GM19452 (cell line): ENCODE measurements at regions not wholly inside any gene's neighbourhood (a gene's known extent, or its start where the extent isn't known, plus 50 kb on each side); places are given as distances from the start of the nearest gene placed in this dataset.

Source experiments
- ATAC-seq: cut with Tn5 transposase; IDR thresholded peaks from one replicate; pipeline ENCODE4 v1.9.1; 2021; ENCODE audit not compliant: unreplicated experiment

DNA sequence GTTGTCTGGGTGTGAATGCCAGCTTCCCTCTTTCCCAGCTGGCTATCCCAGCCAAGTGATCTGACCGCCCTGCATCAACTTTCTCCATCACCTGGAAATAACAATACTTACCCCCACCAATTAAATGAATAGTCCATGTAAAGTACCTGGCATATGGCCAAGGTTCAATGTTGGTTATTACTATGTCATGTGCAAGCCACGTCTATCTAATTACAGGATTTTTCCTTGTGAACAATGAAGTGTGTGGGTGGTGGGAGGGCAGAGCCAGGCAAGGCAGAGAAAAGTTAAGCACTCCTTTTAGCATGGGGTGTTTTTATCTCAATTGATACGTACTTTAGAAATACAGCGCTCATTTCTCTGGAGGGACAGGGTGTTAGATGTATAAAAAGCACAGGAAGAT, 121.1 kb downstream of the NHLRC3 start:
- ATAC-seq: no peak

DNA sequence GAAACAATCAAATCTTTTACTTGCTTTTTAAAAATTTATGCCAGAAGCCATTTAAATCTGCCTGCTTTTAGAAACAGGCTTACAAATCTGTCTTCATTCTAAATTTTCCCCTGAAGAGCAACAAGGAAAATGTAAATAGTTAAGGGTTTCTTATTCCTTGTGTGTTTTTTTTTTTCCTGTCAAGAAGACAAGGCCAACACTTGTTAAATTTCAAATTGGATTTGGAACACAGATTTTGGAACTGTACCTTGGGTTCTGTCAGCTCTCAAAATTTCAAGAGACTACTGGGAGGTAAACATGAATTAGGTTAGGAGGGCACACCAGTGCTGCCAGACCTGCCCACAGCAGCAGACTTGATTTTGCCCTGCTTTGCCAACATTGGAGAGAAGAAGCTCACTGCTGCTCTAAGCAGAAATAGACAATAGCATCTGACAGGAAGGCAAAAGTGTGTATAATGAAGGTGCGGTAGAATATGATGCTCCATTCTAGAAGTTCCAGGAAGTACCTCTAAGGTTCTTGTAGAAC, 121.7 kb downstream of the NHLRC3 start:
- ATAC-seq: no peak

DNA sequence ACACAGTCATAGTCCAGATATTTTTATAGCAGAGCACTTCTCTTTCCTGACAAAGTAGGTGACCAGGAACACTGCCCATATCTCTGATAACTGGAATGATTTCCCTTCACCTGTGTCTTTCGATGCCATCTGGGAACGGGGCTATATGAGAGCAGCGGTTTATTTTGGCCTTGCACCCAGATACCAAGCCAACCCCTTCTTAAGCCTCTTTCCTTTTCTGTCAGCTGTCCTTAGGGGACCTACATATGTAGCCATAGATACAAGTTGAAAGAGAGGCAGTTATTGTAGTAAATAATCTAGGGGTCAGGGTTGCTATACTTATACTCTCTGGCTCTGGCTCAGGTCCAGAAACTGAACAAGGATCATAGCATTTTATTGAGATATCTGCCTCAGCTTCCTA, 128.8 kb downstream of the NHLRC3 start:
- no peak for ATAC-seq

DNA sequence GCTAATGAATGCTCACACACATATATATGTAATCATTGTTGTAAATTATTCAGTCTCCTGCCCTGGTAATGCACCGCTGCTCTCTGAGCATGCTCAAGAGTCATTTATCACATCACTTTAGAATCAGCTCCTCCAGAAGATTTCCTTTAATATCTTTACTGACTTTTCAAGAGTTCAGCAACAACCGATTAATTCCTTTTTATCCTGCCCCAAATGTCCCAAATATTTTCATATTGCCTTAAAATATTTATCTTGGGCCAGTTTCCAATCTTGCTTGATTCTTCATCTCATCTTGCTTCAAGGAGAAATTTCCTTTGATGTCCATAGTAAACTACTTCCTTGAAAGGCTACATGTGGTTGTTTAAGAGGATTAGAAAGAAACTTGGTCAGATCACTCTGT, 132.5 kb downstream of the NHLRC3 start:
- ATAC-seq: no peak

DNA sequence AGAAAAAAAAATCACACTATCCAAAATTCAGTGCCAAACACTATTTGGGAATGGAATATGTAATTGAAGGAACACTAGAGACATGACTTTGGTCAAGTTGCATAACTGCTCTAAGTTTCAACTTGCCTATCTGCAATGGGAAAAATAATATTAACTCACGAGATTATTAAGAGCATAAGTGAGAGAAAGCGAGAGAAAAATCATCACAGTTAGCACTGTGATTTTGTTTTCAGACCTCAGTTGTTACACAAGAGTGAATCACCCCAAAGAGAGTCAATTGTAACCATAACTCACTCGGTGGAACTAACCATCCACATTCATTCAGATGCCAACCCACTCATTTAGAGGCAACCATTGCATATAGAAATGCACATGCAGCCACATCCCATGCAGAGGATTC, 147.1 kb downstream of the NHLRC3 start:
- no peak for ATAC-seq

DNA sequence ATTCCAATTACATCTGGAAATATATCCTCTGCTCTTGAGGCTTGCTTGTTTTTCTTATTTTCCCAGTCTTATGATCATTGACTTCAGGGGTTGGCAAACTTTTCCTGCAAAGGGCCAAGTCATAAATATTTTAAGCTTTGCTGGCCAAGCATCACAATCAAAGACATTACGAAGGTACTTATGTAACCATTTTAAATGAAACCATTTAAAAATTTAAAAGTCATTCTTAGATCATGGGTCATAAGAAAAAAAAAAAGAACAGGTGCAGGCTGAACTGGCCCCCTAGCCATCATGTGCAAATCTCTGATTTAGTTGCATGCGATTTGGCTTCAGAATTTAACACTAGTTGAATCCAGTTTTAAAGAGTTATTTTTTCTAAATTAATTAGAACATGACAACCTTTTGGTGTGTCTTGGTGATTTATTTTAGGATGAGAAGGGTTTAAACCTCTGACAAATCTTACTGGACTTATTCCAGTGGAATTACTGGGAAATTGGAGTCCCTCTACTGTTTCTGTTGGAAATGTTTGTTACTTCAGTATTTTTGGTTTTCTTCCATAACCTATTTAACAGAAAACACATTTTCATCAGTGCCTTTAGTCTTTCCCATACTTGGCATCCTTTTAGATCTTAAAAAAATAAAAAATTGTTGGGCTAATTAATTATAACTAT, 148.1 kb downstream of the NHLRC3 start:
- no peak for ATAC-seq

DNA sequence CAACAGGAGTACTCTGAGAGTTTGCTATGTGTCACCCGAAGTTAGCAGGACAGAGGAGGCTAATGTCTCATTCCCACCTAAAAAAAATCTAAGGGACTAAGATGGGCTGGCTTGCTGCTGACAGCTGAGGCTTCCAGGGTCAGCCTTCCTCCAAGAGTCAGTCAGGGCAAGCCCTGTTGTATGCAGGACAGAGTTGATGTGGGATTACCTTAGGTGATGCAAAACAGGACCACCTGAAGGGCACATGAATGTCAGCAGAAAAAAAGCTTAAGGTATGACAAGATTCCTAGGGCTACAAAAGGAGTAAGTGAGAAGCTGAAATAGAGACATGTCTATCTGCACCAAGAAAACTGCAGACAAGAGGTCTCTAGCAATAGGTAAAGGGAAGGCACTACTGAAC, 151.5 kb downstream of the NHLRC3 start:
- no peak for ATAC-seq

DNA sequence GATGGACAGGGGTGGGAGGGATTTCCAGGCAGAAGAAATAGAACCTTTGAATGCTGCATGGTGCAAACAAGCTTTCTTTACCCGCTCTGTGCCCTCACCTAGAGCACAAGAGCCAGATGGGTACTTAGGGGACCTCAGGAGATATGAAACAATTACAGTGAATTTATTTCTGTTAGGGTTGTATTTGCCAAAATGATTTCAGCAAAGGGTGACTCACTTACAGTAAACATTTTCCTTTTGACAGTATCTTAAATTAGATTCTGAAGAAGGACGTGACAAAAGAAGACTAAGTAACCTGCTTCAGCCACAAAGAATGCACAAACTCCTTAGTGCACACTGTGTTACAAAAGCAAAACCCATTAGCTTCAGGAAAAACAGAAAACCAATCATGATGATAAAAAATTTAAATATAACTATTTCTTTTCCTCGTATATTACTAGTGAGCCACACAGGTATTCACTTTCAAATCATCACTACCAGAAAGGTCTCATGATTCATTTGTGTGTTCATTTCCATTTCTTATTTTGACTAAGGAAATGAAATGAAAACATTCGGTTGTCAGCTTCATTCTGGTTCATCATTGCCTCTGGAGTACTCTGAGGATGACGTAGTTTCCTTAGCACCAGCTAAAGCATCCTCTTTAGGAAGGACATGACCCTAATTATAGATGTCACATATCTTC, 158.8 kb downstream of the NHLRC3 start:
- peak; percentile 65 for ATAC-seq

DNA sequence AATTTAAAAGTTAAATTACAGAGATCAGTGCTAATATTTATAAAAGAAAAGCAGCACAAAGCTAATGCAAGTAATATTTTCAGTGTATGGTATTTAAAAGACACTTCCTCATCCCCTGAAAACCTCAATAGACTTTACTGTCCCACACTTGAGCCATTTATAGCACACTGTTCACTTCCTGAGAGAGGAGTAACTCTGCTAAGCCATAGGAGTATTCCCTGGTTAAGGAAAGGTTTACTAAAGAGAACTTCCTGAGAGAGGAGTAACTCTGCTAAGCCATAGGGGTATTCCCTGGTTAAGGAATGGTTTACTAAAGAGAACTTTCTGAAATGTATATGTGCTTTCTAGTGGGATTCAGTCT, 159.4 kb downstream of the NHLRC3 start:
- peak; percentile 14 for ATAC-seq

DNA sequence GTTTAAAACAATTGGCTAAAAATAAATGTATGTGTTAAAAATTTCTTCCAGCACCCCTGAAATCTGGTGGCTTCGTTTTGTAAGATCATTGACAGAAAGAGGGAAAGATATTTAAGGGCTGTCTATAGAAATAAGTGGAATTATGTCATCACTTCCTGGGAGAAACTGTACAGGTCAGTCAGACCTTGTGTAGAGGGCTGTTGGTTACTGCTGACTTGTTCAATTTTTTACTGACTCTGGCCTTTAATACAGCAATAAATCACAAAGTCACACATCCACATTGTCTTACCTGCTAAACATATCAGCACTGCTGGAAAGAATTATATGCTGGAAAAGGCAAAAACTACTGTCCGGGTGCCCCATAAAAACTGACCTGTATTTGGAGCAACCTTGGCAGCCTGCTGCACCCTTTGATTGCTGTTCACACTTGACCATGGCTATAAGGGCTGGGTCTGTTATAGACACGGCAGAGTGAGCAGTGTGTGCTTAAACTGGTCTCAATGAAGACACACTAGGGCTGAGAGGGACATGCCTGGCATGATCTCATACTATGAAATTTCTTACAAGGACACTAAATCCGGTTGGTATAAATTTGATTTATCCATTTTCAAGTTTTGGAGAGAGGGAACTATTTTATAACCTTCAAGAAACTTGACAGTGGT, 162.1 kb downstream of the NHLRC3 start:
- no peak for ATAC-seq

DNA sequence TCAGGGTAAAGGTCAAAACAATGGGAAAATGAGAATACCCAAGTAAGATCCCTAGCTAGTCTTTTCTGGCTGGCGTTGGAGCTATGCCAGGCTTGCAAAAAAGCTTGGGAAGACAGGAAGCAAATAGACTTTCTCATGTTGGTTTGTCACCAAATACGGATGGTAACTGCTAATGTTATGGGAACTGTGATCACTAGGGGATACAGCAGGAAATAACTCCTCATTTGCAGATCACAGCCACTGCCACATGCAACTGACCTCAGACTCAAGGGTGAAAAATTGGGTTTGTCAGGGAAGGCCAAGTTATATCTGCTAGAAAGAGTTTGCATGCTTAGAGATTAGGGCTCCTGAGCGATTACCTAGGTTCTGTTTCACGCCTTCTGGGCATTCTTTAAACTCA, 162.9 kb downstream of the NHLRC3 start:
- no peak for ATAC-seq

DNA sequence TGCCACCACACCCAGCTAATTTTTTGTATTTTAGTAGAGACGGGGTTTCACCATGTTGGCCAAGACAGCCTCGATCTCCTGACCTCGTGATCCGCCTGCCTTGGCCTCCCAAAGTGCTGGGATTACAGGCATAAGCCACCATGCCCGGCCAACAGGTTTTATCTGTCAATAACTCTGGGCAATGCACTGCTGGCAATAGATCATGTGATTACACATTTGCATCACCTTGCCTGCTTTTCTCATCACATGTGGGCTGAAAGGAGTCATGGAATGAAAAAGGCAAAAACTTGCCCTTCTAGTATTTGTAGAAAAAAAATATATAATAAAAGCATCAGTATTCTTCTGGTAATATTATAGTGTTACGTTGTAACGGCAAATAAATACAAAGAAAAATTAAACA, 164.5 kb downstream of the NHLRC3 start:
- no peak for ATAC-seq

DNA sequence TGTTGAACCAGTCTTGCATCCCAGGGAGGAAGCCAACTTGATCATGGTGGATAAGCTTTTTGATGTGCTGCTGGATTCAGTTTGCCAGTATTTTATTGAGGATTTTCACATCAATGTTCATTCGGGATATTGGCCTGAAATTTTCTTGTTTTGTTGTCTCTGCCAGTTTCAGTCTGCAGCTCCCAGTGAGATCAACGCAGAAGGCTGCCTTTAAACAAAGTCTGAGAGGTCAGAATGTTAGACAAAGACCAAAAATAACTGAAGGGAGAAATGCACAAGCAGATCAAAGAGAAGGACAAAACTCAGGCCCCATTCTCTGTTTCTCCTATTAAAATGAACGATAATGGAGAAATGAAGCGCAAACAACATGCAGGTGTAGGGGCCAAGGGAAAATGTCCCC, 170.4 kb downstream of the NHLRC3 start:
- no peak for ATAC-seq

DNA sequence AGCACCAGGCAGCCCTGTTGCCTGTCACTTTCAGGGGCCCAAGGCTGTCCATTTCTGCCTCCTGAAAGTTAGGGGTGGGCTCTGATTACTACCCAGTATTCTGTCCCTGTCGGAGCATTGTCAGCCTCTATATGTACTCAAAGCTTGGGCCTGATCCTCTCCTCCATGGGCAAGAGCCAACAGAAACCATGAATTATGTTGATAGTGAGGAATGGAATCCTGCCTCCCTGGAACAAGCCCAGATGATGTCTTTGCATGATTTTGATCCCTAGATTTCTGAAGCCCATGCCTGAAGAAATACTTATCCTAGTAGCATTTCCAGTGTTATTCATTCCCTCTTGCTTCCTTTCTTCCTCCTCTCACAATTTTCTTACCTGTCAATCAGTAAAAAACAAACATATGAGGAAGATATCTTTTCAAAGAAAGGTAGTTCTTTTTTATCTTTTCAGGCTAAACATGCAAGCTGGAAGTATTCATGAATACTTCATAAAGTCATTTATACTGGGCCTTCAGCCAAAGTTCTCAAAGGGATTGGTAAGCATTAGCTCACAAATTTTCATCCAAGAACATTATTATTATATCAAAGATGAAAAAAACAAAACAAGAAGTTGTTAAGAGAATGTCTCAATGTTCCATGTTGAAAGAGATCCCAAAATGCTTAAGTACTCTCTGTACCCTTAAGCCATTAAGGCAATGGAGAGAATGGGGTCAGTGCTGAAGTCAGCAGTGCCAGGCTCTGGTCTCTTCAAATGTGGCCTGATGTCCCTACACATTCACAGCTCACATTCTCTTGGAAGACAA, 171.7 kb downstream of the NHLRC3 start:
- no peak for ATAC-seq

DNA sequence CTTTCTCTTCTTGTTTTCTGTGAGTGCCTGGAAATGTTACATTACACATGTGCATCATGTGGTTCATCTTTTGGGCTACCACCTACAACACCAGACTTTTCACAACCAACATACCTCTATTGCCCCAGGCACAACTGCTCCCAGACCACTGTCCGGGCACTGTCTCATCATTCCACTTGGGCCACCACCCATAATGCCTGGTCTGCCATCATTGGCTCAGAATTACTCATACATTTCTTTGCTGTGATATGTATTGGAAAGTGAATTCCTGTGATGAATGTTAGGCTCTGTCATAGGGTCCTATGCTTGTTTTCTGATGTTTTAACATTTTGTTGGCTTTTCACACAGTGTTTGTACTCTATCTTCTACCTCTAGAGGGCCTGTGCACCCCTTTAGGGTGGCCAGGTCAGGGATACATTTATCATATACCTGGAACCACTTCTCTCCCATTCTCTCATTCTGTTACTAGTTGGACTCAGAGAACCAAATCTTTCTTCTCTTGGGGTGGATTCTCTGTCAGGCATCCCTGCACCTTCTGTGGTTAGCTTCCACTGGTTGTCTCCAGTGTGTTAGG, 172.8 kb downstream of the NHLRC3 start:
- no peak for ATAC-seq

DNA sequence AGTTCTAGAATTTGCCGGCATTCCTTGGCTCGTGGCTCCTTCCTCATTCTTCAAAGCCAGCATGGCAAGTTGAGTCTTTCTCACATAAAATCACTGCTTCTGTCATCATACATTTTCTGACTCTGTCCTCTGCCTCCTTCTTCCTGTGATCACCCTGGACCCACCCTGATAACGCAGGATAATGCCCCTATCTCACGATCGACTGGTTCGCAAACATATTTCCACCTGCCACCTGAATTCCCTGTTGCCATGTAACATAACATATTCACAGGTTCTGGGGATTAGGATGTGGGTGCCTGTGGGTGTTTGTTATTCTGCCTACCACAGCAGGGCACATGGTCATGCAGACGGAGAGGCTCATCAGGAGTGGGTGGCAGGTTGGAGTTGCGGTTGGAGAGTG, 177.7 kb downstream of the NHLRC3 start:
- no peak for ATAC-seq

DNA sequence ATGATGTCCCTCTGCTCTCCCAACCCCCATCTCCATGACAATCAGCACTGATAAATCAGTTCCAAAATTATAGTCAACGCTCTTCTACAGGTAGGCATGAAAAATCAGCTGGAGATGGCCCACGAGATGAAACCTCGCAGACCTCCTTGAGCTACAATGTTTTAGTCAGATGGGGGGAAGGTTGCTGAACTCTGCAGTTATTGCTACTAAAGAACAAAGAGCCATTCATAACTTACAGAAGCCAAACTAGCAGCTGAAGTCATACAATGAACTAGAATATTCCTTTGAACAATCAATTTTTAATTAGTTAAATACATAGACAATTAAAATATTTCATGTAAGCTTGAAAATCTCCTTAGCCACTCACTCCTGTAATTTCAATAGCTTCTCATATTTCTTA, 179.2 kb downstream of the NHLRC3 start:
- no peak for ATAC-seq

DNA sequence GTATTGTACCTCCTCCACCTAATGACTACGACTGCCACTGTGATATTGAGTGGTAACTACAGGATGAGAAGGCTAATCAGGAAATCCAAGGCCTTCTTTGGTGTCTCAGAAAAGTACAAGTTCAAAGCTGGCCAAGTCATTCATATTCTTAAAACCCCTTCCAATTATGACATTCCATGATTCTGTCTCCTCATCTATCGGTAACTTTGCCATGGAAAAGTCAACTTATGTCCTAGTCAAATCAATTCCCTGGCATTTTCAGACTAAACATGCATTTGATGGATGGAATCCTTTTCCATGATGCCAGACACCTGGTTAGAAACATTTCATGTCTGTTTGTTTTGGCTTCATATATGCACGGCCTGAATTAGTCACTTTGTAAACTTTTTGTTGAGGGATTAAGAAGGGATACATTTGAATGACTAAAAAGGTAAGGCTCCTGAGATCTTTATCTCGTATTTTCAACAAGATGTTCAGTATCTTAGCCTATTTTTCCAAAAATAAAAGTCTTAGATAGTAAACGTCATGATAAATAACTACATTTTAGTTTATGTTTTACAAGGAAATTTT, 186.5 kb downstream of the NHLRC3 start:
- no peak for ATAC-seq

DNA sequence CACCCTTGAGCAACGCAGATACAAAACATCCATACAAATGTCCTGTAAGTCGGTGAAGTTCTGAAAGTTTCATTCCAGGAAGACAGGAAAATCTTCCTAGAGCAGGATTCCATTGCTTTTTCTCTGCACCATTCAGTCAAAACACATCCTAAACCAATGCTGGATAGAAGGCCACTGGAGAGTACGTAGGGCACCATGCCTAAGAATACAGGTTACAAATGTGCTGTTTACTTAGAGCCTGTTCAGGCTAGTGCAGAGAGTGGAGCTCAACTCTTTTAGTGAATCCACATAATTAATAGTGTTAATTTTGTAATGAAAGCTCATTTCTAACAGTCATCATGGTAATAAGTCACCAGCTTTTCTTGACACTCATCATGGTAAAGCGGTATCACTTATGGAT, 187.6 kb downstream of the NHLRC3 start:
- ATAC-seq: no peak

DNA sequence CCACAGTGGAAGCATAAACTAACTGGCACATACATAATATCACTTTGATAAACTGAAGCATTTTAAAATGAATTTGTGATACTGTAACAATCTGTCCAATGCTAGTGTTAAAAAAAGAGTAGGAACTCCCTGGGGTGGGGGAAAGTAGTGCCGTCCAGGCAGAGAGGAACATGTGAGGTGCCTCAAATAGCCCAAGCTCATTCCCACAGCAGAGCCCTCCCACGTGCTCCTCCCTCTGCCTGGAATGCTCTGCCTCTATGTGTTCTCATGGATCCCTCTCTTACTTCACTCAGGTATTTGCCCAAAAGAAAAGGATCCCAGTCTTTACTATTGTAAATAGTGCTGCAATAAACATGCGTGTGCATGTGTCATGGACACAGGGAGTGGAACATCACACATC, 188.1 kb downstream of the NHLRC3 start:
- ATAC-seq: no peak
